HG02571 (cell line): ENCODE measurements at regions not wholly inside any gene's neighbourhood (a gene's known extent, or its start where the extent isn't known, plus 50 kb on each side); places are given as distances from the start of the nearest gene placed in this dataset.

Experiments used
- ATAC-seq: cut with Tn5 transposase; IDR thresholded peaks from one replicate; pipeline ENCODE4 v1.9.1; 2021; ENCODE audit warnings: mild to moderate bottlenecking, moderate library complexity; ENCODE audit not compliant: unreplicated experiment

DNA sequence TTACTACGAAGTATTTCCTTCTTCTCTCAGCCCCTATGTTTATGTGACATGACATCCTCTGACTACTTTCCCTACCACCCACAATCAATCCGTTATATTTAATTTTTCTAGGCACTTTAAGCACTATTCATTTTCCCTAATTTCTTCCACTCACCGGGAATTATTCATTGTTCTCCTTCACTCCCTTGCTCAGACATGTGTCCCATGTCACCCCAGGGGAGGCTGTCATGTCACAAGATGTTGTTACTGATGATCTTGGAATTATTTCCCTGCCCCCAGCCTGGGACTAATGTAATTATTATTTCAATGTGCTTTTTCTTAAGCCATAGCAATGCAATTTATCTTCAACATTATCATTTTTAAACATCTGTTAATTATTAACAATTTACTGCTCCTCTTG is 317.2 kb downstream of the PHF14 start:
- no peak for ATAC-seq

DNA sequence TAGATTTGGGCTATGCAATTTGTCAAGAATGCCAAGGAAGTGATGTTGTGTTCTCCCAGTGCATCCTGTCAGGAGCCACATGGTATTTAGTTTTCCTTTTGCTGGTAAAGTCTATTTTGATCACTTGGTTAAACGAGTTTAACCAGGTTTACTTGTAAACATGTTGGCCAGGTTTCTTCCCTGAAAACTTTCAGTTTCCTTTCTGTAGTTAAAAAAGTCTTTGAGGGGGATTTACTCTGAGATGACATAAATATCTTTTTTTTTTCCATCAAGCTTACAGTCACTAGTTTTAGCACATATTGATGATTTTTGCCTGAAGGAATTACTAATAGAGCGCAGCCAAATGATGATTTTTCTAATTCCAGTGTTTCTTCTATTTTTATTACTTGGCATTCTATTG is 320.5 kb downstream of the PHF14 start:
- no peak for ATAC-seq

DNA sequence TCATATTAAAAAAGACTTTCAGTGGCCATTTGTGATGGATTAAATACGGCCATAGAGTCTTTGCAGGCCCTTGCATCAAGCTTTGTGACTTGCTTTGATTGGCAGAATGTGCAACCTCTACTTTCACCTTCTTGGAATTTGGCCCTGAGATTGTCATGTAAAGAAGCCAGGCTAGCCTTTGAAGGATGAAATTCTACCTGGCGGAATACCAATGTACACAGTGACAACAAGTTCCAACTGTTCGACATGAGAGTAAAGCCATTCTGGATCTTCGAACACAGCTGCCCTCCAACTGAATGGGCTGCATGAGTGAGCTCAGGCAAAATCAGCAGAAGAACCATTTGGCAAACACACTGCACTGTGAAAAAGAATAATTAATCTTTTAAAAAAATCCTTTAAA is 321.3 kb downstream of the PHF14 start:
- no peak for ATAC-seq

DNA sequence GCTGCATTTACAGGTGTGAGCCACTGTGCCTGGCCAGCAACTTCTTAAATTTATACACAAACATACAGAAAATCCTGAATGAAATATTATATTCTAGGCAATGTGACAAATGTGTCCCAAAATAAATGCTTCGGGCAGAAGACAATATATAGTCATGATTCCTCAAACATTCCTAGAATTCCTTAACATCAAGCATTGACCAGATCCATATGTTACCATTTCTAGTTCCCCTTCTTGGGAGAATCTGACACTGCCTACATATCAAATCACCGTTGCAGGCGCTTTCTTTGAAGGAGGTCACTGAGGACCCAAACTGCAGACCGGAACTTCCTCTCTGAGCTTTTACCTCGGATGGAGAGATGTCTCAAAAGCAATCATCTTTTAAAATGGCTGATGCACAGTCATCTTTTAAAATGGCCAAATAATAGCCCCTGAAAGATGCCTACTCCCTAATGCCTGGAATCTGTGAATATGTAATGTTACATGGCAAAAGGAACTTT is 323.5 kb downstream of the PHF14 start:
- no peak for ATAC-seq

DNA sequence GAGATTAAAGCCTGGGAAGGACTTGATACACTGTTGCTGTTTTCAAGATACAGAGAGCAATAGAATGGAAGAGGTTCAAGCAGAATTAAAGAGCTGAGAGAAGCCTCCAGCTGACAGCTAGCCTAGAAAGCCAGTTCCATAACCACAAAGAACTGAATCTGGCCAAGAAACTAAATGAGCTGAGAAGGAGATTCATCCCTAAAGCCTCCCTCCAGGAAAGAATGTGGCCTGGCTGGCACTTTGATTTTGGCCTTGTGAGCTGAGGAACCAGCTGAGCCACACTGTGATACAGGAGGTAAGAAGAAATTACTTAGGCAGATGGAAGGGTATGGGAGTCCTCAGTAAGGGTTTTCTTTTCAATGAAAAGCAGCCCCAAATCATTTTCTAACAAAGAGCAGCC is 324.1 kb downstream of the PHF14 start:
- ATAC-seq: no peak

DNA sequence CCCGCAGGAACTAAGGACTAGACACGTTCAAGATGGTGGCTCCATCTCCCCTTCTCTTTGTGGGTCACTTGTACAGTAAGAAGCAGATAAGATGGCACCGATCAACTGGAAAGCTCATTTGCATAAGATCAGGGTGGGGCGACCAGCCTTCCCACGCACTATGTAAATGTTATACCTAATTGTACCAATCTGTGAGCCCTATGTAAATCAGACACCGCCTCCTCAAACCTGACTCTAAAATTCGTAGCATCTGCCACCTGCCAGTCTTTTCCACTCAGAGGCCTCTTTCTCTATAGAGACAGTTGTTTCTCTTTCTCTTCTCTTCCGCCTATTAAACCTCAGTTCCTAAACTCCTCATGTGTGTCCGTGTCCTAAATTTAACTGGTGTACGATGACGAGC is 324.5 kb downstream of the PHF14 start:
- no peak for ATAC-seq

DNA sequence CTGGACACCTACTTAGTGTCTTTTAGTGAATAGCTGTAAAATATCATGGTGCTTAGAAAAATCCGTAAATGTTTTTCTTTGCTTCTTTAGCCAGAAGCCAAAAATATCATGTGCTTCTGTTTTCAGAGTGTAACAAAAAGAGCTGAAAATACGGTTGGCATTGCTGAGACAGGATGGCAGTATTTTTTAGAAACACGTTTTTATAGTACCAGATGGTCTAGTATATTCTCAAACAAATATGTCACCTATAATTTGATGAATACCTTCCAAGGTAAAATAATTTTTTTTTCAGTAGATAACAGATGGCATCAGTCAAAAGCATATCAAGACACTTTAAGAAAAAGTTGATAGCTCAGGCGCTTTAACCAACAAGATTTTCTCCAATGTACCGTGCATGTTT is 326.6 kb downstream of the PHF14 start:
- ATAC-seq: no peak

DNA sequence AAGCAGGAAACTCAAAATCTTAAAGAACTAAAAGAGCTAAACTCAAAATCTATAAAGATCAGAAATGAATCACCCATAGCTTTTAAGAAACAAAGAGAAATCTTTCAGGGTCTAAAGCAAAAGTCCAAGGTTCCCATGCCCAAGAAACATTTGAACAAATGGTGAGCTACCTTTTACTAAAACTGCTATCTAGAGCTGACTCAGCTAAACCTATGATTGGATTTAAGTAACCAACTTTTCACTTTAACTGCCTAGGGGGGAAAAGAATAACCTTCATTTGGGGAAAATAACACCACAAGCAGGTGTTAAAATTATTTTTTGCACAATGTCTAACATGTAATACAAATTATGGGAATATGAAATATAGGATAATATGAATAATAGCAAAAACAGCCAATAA is 328.4 kb downstream of the PHF14 start:
- ATAC-seq: no peak

DNA sequence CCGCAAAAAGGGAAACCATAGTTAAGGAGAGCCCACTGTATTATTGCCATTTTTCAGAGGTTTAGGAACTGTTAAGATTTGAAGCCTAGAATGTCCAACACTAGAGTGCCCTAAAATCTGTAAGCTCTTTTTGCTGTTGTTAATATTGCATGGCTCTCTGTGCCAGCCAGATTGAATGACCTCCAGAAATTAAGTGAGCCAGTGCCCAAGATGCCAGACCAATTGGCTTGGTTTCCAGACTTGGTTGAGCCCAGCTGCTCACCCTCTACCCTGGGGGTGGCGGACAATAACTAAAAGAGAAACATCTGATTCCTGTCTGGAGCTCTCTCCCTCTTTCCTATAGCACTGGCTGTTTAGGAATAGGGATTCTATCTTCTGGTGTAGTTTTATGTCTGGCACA is 340.1 kb downstream of the PHF14 start:
- no peak for ATAC-seq

DNA sequence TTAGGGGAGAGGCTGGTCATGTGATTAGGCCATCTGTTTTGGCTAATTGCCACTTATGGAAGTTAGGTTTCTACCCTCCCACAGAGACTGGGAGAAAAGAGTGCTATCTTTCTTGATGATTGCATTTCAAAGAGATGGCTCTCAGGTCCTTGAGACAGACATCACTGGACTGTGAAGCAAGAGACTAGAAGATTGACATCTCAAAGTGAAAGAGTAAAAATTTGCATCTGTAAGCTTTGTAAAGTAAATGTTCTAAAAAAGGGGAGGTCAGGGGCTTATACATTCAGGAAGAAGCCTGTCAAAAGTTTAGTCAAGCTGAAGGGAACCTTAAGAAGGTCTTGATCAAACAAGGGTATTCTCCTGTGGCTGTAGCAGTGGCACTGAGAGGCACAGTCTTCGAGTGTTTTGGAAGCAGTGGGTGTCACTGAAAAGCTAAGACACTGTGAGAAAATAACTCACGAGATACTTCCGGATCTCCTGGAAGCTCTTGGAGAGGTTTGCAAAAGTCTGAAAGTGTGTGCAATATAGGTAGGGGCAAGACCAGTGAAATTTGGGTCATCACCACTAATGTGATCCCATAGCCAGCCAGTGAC is 342.1 kb downstream of the PHF14 start:
- ATAC-seq: peak; percentile 78

DNA sequence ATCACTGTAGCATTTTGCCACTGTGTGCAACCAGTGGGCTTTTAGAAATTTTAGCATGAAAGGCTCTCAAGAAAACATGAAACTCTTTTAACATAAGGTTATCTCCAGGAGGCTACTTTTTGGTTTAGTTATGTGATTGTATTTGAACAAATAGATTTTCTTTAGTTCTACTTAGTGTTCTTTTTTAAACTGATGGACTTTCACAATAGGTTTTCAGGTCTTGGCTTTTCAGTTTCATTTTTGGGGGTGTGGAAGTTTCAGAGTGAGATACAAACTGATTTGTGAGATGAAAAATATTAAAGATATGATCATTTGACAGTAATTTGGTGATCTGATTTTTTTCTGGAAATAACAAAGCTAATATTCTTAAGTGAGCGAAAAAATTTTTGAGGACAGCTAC is 344.1 kb downstream of the PHF14 start:
- no peak for ATAC-seq

DNA sequence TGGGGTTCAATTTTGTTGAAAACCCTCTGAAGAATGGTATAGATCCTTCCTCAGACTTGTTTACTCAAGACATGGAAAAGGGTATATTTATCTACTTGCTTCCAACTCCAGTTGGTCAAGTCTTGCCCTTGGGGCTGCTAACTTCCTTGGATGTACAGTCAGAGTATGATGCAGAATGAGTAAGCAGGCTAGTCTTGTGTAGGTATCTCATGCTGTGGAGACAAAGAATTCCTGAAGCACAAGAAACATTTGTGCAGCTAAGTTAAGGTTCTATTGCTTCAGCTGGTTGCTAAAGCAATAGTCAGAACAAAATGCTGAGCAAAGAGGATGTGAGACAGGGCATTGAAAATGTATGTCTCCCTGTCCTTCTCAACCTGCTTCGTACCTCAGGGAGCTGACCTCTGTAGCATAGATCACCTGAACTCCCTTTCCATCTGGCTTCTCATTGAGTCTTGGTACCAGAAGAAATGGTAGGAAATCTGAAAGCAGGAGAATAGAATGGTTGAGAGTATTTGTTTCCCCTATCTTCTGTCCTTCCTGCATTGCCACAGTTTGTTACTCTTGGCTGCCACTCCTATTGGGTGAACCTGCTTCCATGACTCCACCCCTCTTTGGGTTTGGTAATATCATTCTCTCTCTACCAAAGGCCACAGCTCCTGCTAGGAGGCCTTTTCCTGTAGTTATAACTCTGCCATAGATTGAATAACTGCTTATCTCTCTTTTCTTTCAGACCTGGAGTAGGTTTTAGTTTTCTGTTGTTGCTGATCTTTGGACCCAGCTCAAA is 346.0 kb downstream of the PHF14 start:
- no peak for ATAC-seq
